ENCODE measurements at regions not wholly inside any gene's neighbourhood (a gene's known extent, or its start where the extent isn't known, plus 50 kb on each side); places are given as distances from the start of the nearest gene placed in this dataset.

GRCh38 chr6:169921853-169922824 lies 170.7 kb downstream of the ERMARD start:
- Histone ChIP-seq H3K9ac (replicated peaks in 1 of 4; ENCODE audit: extremely low read depth in 1 of 4, low read depth in 3 of 4, low read length in 3 of 4) (no peak overlapping the region), H3K4me3 (ENCODE audit: extremely low read depth in 1 of 4, insufficient read depth in 2 of 4, low read depth in 3 of 4, low read length in 4 of 4) (no peak overlapping the region), H3K79me2 (ENCODE audit: control insufficient read depth in 1 of 2, insufficient read depth in 2 of 2, low read length in 2 of 2) (no peaks in the 10 kb centered on the region), H3K27ac (ENCODE audit: low read depth, low read length) (no peak overlapping the region), H2BK20ac (ENCODE audit: low read length) (no peak overlapping the region), H4K5ac (ENCODE audit: insufficient read length, low read depth, low read length) (no peak overlapping the region), H2BK5ac (ENCODE audit: low read depth, low read length) (no peak overlapping the region), H3K14ac (ENCODE audit: insufficient read length) (no peak overlapping the region), H2BK12ac (ENCODE audit: low read depth, low read length) (no peak overlapping the region), H4K91ac (replicated peaks; ENCODE audit: insufficient read length, low read length) (no peak overlapping the region), H4K20me1 (replicated peaks in 1 of 2; ENCODE audit: control insufficient read depth in 1 of 2, insufficient read depth in 2 of 2, low read length in 2 of 2) (peaks cover 0 to 2% of the 10 kb centered on the region in 2 experiments), H2AK5ac (ENCODE audit: low read depth, low read length) (no peak overlapping the region), H3K18ac (ENCODE audit: extremely low read depth, low read length) (no peak overlapping the region), H2AFZ (ENCODE audit: low read length) (no peak overlapping the region), H2BK120ac (replicated peaks; ENCODE audit: low read depth, low read length) (no peak overlapping the region), H3K27me3 (replicated peaks in 1 of 4; ENCODE audit: control insufficient read depth in 3 of 4, extremely low read depth in 1 of 4, insufficient read depth in 3 of 4, low read length in 3 of 4) (no peaks in the 10 kb centered on the region), H2BK15ac (ENCODE audit: low read length) (no peak overlapping the region), H3K79me1 (ENCODE audit: low read depth, low read length) (0 out of 2 replicates have a peak, but pooled peaks cover 2% of the 10 kb centered on the region), H3K4ac (replicated peaks; ENCODE audit: insufficient read length, low read depth, low read length) (no peak overlapping the region), H3K56ac (replicated peaks; ENCODE audit: insufficient read length, low read depth, low read length) (no peak overlapping the region), H3K23me2 (ENCODE audit: low read depth, low read length) (peaks cover 10% of the 10 kb centered on the region; the same call in 1 of the 2 replicates), H3K36me3 (ENCODE audit: control insufficient read depth in 2 of 4, insufficient read depth in 4 of 4, low read length in 3 of 4) (no peaks in the 10 kb centered on the region; a peak in 1 of 8 replicates), H3K23ac (ENCODE audit: insufficient read length) (no peak overlapping the region), H4K8ac (ENCODE audit: extremely low read depth, insufficient read depth, low read length) (no peak overlapping the region; the same call in 1 of the 2 replicates), H3K9me3 (ENCODE audit: insufficient read depth in 2 of 2, low read depth in 1 of 2, low read length in 1 of 2) (peaks cover 0 to 14% of the 10 kb centered on the region in 2 experiments; a peak in 2 of 4 replicates), H3K4me1 (replicated peaks in 1 of 4; ENCODE audit: control insufficient read depth in 3 of 4, insufficient read depth in 4 of 4, low read length in 3 of 4) (no peaks in the 10 kb centered on the region; a peak in 1 of 7 replicates), H3K4me2 (ENCODE audit: insufficient read depth in 1 of 2, low read depth in 2 of 2, low read length in 2 of 2) (no peak overlapping the region)
- WGBS, 2 experiments (ENCODE audit: extremely low coverage in 1 of 2, insufficient coverage in 1 of 2, insufficient read length in 1 of 2, insufficient replicate concordance in 2 of 2, low coverage in 1 of 2, low lambda C conversion rate in 2 of 2, missing lambda C conversion rate in 1 of 2), result 86% methylated on average over 26 of the region's 34 CpGs; no CpG with 5 or more reads in 1 of the 2 experiments
- FAIRE-seq (no peak), DNase-seq (ENCODE audit: low read depth in 1 of 2, low spot score in 2 of 2) (no peak)
- ChIA-PET CTCF (ENCODE audit: partially characterized antibody) (no interaction called here), POLR2A (ENCODE audit: partially characterized antibody) (no interaction called here)
- TF ChIP-seq SIRT6 (IDR thresholded peaks at IDR 0.05; ENCODE audit: low read length) (no peak), CBX8 (IDR thresholded peaks at IDR 0.05; ENCODE audit: borderline replicate concordance, low read depth, low read length) (no peak), JUND (IDR thresholded peaks at IDR 0.05; ENCODE audit: low read length) (no peak), TAF7 (optimal IDR thresholded peaks at IDR 0.05; ENCODE audit: borderline replicate concordance, low read depth, low read length) (no peak), KDM5A (IDR thresholded peaks at IDR 0.05; ENCODE audit: low read length) (no peak), BRCA1 (IDR thresholded peaks at IDR 0.05; ENCODE audit: low read depth, low read length) (no peak), SAP30 (IDR thresholded peaks at IDR 0.05; ENCODE audit: insufficient read depth, insufficient replicate concordance, low read length) (no peak)

All from H1 (cell line).